ENCODE measurements at regions not wholly inside any gene's neighbourhood (a gene's known extent, or its start where the extent isn't known, plus 50 kb on each side); places are given as distances from the start of the nearest gene placed in this dataset.
"Not testable (repeated sequence)": the region's sequence is repeated elsewhere in the genome, so short reads cannot be mapped to it uniquely, and the experiment has no call there.

GRCh38 chr1:219726480-219727272, 113.8 kb upstream of the ZC3H11B start:
- no peak for DNase-seq (ENCODE audit: low read depth)

- DNase-seq (ENCODE audit: low read depth) = no peak
These were observed 111.5 kb upstream of the ZC3H11B start for GRCh38 chr1:219724440-219724839.

GRCh38 chr1:219717536-219717935, 104.6 kb upstream of the ZC3H11B start:
- DNase-seq (ENCODE audit: low read depth) = no peak

GRCh38 chr1:219716611-219717114, 103.8 kb upstream of the ZC3H11B start:
- no peak for DNase-seq (ENCODE audit: low read depth)

- no peak for DNase-seq (ENCODE audit: low read depth)
These were observed 101.1 kb upstream of the ZC3H11B start for GRCh38 chr1:219713981-219714381.

- DNase-seq (ENCODE audit: low read depth) = no peak
These were observed 99.6 kb upstream of the ZC3H11B start for GRCh38 chr1:219712506-219712905.

GRCh38 chr1:219710529-219711194, 97.8 kb upstream of the ZC3H11B start:
- peak; percentile 76 for DNase-seq (ENCODE audit: low read depth)

GRCh38 chr1:219708919-219709543, 96.1 kb upstream of the ZC3H11B start:
- no peak for DNase-seq (ENCODE audit: low read depth)

- not testable (repeated sequence) for DNase-seq (ENCODE audit: low read depth)
These were observed 95.0 kb upstream of the ZC3H11B start for GRCh38 chr1:219707885-219708284.

- DNase-seq (ENCODE audit: low read depth) = not testable (repeated sequence)
These were observed 91.4 kb upstream of the ZC3H11B start for GRCh38 chr1:219704331-219704730.

GRCh38 chr1:219703368-219703639, 90.4 kb upstream of the ZC3H11B start:
- DNase-seq (ENCODE audit: low read depth) = no peak

GRCh38 chr1:219701476-219701875, 88.6 kb upstream of the ZC3H11B start:
- DNase-seq (ENCODE audit: low read depth) = no peak

- DNase-seq (ENCODE audit: low read depth) = no peak
These were observed 87.0 kb upstream of the ZC3H11B start for GRCh38 chr1:219699870-219700269.

- no peak for DNase-seq (ENCODE audit: low read depth)
These were observed 84.8 kb upstream of the ZC3H11B start for GRCh38 chr1:219697682-219698081.

- DNase-seq (ENCODE audit: low read depth) = peak; percentile 38
These were observed 80.1 kb upstream of the ZC3H11B start for GRCh38 chr1:219692981-219693380.

- DNase-seq (ENCODE audit: low read depth) = no peak
These were observed 76.9 kb upstream of the ZC3H11B start for GRCh38 chr1:219689774-219690173.

GRCh38 chr1:219687779-219688178, 74.9 kb upstream of the ZC3H11B start:
- DNase-seq (ENCODE audit: low read depth) = no peak

- no peak for DNase-seq (ENCODE audit: low read depth)
These were observed 73.3 kb upstream of the ZC3H11B start for GRCh38 chr1:219686171-219686570.

- DNase-seq (ENCODE audit: low read depth) = no peak
These were observed 69.9 kb upstream of the ZC3H11B start for GRCh38 chr1:219682788-219683187.

- no peak for DNase-seq (ENCODE audit: low read depth)
These were observed 69.0 kb upstream of the ZC3H11B start for GRCh38 chr1:219681876-219682275.

- peak; percentile 62 for DNase-seq (ENCODE audit: low read depth)
These were observed 63.3 kb upstream of the ZC3H11B start for GRCh38 chr1:219676012-219676765.

- peak; percentile 24 for DNase-seq (ENCODE audit: low read depth)
These were observed 57.7 kb upstream of the ZC3H11B start for GRCh38 chr1:219670426-219671149.
